Stimulated activated CD8-positive, alpha-beta memory T cell treated with anti-CD3 and anti-CD28 coated beads, Interleukin-7, amount 100 ng/mL, for 4 hours (primary cell): ENCODE measurements at regions not wholly inside any gene's neighbourhood (a gene's known extent, or its start where the extent isn't known, plus 50 kb on each side); places are given as distances from the start of the nearest gene placed in this dataset.

ENCODE experiments used
- DNase-seq, 2 donors: peaks; one replicate each; pipeline ENCODE4 v3.0.0-alpha.2; 2020; ENCODE audit warnings: low read depth in 2 of 2

GRCh38 chr5:125492977-125493376 lies 746.5 kb upstream of the ZNF608 start:
- DNase-seq, result no peak

- DNase-seq, result no peak
Observed at GRCh38 chr5:125496393-125496792, 750.0 kb upstream of the ZNF608 start.

- DNase-seq, result no peak
Observed at GRCh38 chr5:125497651-125498050, 751.2 kb upstream of the ZNF608 start.

GRCh38 chr5:125499636-125500332 lies 753.3 kb upstream of the ZNF608 start:
- no peak for DNase-seq

- DNase-seq, result no peak
Observed at GRCh38 chr5:125501396-125501795, 755.0 kb upstream of the ZNF608 start.

GRCh38 chr5:125503946-125504345 lies 757.5 kb upstream of the ZNF608 start:
- DNase-seq, result no peak

- no peak for DNase-seq
Observed at GRCh38 chr5:125505115-125505514, 758.7 kb upstream of the ZNF608 start.

GRCh38 chr5:125506124-125506523 lies 759.7 kb upstream of the ZNF608 start:
- no peak for DNase-seq

GRCh38 chr5:125508225-125508624 lies 761.8 kb upstream of the ZNF608 start:
- DNase-seq, result no peak

- no peak for DNase-seq
Observed at GRCh38 chr5:125510651-125511050, 764.2 kb upstream of the ZNF608 start.

- no peak for DNase-seq
Observed at GRCh38 chr5:125517973-125518550, 771.6 kb upstream of the ZNF608 start.

- no peak for DNase-seq
Observed at GRCh38 chr5:125521289-125521688, 774.9 kb upstream of the ZNF608 start.

GRCh38 chr5:125525356-125525755 lies 778.9 kb upstream of the ZNF608 start:
- no peak for DNase-seq

- DNase-seq, result no peak
Observed at GRCh38 chr5:125526966-125527365, 780.5 kb upstream of the ZNF608 start.

- DNase-seq, result no peak
Observed at GRCh38 chr5:125528881-125529280, 782.4 kb upstream of the ZNF608 start.

GRCh38 chr5:125530833-125531615 lies 784.6 kb upstream of the ZNF608 start:
- no peak for DNase-seq

GRCh38 chr5:125536095-125536494 lies 789.7 kb upstream of the ZNF608 start:
- no peak for DNase-seq

GRCh38 chr5:125536582-125536981 lies 790.1 kb upstream of the ZNF608 start:
- no peak for DNase-seq

- DNase-seq, result no peak
Observed at GRCh38 chr5:125537661-125538060, 791.2 kb upstream of the ZNF608 start.

GRCh38 chr5:125538469-125538868 lies 792.0 kb upstream of the ZNF608 start:
- DNase-seq, result no peak

- no peak for DNase-seq
Observed at GRCh38 chr5:125541085-125541484, 794.6 kb upstream of the ZNF608 start.

GRCh38 chr5:125549322-125549911 lies 803.0 kb upstream of the ZNF608 start:
- no peak for DNase-seq

GRCh38 chr5:125550274-125550673 lies 803.8 kb upstream of the ZNF608 start:
- DNase-seq, result no peak
